Right ventricle myocardium superior (tissue), 1 donor: ENCODE measurements at regions not wholly inside any gene's neighbourhood (a gene's known extent, or its start where the extent isn't known, plus 50 kb on each side); places are given as distances from the start of the nearest gene placed in this dataset.
"Not testable (repeated sequence)": the region's sequence is repeated elsewhere in the genome, so short reads cannot be mapped to it uniquely, and the experiment has no call there.

Experiments
- ATAC-seq: fragments of 200-7000 bp; cut with Tn5 transposase; one replicate; pipeline ENCODE4 v1.9.1; 2020; ENCODE audit warnings: mild to moderate bottlenecking; ENCODE audit not compliant: poor library complexity
- DNase-seq: peaks from one replicate; pipeline ENCODE4 v3.0.0-alpha.2; 2020
- intact Hi-C: fragments of 100-400 bp; cut with DNase I; formaldehyde crosslinking; loops from one replicate; pipeline ENCODE4 v1.11.2; 2022
- donor health status: DM: no; HTN: yes; CAD: no; lungs with severe emphysema.

DNA sequence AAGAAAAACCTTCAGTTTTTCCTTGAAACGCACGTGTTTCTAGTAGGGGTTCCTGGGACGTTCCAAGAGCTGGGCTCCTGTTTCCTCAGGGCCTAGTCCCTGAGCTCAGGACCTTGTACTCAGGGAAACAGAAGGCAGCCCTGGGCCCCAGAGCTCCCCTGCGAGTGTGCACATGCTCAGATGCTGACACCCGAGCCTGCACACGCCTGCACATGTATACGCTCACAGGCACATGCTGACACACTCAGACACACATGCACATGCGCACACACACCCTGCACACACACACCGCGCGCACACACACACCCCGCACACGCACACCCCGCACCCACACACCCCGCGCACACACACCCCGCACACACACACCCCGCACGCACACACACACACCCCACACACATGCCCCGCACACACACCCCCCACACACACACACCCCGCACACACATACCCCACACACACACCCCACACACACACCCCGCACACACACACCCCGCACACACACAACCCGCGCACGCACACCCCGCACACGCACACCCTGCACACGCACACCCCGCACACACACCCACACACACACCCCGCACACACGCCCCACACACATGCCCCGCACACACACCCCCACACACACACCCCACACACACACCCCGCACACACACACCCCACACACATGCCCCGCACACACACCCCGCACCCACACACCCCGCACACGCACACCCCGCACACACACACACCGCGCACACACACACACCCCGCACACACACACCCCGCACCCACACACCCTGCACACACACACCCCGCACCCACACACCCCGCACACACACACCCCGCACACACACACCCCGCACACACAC, 52.2 kb downstream of the CALML3 start:
- no peak for DNase-seq
- intact Hi-C loops: no loop called here
- ATAC-seq: no peak

DNA sequence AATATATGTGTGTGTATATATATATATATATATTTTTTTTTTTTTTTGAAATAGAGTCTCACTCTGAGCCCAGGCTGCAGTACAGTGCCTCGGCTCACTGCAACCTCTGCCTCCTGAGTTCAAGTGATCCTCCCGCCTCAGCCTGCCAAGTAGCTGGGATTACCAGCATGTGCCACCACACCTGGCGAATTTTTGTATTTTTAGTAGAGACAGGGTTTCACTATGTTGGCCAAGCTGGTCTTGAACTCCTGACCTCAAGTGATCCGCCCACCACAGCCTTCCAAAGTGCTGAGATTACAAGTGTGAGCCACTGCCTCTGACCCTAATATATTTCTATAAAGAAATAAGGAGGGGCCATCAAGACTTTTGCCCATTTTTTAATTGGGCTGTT, 55.3 kb downstream of the CALML3 start:
- intact Hi-C loops, DNase-seq, ATAC-seq: not testable (repeated sequence)

DNA sequence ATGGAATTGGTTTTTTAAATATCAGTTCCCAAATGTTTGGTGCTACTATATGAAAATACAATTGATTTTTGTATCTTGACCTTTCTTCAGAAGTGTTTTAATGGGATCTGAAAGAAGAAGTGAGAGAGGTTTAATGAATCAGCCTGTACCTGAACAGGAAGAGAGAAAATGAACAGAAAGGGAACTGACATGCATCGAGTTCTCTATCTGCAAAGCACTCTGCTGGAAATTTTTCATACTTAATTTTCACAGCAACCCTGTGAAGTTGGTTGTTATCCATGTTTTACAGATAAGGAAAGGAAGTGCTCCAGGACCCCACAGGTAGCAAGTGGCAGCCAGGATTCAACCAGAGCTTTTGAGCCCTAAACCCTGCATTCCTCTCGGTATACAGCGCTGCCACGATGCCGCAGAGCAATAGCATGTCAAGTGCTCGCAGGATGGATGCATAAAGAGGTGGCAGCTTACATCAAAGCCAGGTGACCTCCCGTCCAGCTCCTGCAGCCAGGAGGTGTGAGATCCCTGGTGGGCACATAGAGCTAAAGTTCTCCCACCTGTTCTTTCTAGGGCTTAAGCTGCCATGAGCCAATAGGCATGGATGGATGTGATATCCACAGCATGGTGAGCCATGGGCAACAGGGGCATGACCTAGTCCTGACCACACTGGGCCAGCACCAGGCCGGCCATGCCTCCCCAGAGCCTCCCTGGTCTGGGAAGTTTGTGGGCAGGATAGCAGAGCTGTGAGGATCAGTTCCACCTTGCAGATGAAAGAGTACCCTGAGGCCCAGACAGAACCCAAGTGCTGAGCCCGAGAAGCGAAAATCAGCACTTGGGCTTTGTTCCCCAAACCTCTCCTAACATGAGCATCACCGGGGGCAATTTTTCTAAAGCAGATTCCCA, 57.2 kb downstream of the CALML3 start:
- intact Hi-C loops: no loop called here
- DNase-seq (no peak), ATAC-seq (no peak)

DNA sequence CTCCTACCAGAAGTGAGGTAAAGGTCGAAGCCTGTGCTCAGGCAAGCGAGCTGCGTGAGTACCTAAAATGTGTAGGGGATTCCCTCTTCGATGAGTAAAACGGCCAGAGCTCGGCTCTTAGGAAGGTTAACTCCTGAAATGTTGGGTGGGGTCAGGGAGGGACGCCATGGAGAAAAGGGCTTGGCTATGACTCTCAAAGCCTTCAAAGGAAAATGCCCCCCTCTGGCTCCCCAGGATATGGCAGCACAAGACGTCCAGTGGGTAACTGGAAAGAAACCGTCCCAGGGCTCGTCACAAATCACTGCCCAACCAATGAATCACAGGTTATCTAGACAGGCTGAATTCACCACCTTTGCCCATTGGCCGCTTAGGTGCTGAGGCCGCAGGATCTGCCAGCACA, 58.0 kb downstream of the CALML3 start:
- DNase-seq (no peak), ATAC-seq (no peak)
- intact Hi-C loops: no loop called here

DNA sequence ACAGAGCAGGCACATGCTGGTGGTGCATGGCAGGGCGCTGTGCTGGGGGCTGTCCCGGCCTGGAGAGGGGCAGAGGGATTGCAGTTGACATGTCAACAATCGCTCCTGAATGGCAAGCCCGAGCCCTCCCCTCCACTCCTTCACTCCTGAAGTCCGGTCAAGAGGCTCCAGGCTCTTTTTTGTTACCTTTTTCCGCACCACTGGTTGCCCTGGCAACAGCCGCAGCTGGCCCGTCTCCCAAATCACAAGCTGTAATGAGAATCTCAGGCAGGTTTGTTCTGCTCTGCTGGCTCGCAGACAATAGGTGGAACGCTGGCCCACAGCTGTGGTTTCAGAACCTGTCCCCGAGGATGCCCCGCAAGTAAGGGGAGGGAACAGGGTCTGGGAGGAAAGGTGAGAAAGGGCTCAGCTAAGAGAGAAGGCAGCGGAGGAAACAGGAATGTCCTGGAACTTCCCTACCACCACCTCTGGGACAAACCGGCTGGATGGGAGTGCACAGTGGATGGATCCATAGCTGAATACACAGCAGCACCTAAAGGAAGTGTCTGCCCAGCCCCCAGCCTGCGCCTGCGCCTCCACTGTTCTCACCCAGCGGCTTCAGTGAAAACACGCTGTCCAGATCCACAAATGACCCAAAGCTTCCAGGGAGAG, 58.9 kb downstream of the CALML3 start:
- intact Hi-C loops: no loop called here
- ATAC-seq (peak; percentile 24), DNase-seq (peak; percentile 66)

DNA sequence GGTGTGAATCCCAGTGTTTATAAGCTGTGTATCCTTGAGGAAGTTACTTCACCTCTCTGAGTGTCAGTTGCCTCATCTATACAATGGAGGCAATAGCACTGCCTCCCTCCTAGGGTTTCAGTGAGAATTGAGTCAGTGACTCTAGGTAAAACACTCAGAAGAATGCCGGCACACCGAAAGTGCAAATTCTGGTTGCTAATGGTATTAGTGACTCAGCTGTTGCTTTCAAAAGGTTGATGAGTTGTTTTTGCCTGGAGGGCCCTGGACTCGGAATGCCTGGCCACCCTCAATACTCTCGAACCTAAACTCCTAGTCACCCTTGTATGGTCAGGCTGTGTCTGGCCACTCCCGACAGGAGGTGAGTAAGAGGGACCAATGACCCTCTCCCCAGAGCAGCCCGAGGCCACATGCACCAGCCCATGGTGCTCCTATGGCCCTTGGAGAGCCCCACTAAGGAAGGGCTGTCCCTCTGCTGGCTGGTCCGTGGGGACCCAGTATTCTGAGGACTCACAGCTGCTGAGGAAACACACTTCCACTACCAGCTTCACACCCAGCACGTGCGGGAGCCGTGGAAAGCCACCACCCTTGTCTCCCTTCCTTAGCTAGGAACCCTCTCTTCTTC, 60.2 kb downstream of the CALML3 start:
- ATAC-seq: no peak
- intact Hi-C loops: no loop called here
- no peak for DNase-seq

DNA sequence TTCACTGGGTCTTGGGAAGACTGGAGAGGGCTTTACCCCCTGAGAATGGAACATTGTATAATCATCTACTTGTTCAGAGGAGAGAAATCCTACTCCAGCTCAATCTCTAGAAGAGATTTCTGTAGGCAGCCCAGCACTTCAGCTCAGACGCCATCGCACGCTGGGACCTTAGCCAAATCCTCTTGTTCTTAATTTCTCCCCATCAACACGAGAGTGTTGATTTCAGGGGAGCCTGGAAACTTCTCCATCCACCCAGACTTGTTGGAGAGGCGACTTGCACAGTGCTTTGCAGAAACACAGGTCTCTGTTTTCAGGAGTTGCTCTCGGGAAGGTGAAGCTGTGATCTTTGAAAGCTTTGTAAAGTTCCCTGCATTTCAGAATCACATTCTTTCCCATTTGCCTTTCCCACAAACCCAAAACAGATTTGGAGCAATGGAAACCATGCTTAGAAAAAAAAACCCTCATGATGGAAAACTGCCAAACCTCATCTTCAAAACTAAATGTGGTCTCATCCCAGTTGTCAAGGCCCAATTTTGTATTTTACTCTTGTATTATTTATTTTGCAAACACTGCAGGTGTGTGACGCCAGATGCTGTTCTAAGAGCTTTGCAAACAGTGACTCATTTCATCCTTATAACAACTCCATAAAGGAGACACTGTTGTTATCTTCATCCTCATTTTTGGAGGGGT, 60.9 kb downstream of the CALML3 start:
- ATAC-seq (peak; percentile 55), DNase-seq (no peak)
- intact Hi-C loops: no loop called here

DNA sequence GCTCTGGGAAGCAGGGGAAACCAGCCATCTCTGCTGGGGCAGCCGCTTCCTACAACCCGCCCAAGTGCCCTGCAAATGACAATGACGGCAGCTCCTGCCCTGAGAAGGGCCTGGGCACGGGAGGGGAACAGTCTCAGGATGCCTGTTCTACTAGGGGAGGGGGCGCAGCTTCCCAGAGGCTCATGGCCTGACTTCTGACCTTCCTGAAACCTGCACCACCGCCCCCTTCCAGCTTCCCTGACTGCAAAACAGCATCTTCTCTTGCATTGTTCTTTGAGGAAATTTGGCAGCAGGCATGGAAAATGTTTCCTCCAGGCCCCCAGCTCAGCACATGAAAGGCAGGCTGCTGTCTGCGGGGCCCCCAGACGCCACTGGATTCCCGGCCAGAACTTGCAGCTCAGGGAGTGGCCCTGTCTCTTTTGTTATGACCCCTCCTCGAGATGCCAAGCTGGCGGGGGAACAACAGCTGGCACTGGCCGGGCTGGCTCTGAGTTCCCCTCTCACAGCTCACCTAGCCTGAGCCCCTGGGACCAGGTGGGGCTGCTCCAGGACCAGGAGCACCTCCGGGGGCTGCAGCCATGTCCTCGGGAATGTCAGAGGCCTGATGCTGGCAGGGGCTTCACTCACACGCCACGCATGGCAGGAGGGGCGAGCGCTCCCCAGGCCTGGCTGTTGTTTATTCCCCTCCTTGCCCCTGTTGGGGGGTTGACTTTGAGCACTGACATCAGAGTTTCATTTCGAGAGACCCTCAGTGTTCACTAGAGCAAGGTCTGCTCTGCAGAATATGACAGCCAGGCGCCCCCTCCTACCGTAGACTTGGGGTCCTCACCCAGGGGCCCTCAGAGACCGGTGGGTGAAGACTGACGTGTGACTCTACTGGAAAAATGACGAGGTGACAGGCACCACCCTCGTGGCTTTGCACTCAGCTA, 62.7 kb downstream of the CALML3 start:
- ATAC-seq: peak; percentile 42
- intact Hi-C loops: no loop called here
- DNase-seq: peak; percentile 64

DNA sequence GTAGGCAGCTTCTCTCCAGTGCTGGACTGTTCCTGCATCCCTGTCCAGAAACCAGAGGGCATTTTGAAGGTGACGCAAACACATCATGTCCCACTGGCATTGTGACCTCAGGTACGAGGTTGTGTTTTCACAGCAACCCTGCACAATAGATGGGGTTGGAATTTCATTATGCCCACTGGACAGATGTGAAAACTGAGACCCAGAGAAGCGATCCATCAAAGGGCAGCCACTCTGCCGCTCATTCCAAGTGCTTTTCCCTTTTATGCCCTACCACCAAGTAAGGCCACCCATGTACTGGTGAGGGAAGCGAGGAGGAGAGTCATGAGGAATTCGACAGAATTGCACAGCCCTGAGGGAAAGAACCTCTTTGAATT, 63.3 kb downstream of the CALML3 start:
- intact Hi-C loops: no loop called here
- no peak for DNase-seq
- ATAC-seq: no peak

DNA sequence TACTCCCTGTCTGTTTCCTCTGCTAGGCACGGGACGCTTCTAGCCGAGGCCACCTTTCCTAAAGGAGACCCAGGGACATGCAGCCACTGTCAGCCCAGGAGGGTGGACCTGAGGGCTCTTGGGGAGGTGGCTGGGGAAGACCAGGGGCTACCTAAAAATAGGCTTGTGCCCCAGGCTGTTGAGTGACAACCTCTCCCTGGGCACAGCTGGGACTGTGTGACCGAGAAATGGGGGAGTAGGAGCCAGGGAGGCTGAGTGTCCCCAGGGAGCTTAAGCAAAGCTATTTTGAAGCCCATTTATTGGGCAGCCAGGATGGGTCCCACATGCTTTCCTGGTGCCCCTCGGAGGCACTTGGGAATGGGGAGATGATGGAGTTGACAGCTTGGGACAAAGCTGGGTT, 63.8 kb downstream of the CALML3 start:
- intact Hi-C loops: no loop called here
- no peak for DNase-seq
- no peak for ATAC-seq
